ENCODE measurements at regions not wholly inside any gene's neighbourhood (a gene's known extent, or its start where the extent isn't known, plus 50 kb on each side); places are given as distances from the start of the nearest gene placed in this dataset.

GRCh38 chr6:14614631-14615030 lies 497.1 kb downstream of the CD83 start:
- Histone ChIP-seq H3K36me3 (no peaks in the 10 kb centered on the region), H3K9me3 (peaks cover 0 to 10% (median 7%) of the 10 kb centered on the region in 4 donors), H3K27ac (no peak overlapping the region), H3K4me3 (no peak overlapping the region), H3K27me3 (no peaks in the 10 kb centered on the region), H3K4me1 (no peaks in the 10 kb centered on the region)
- no peak for TF ChIP-seq POLR2AphosphoS5 (IDR thresholded peaks at IDR 0.05)
- TF ChIP-seq POLR2A (IDR thresholded peaks at IDR 0.05), result no peak
- TF ChIP-seq CTCF (IDR thresholded peaks at IDR 0.05), result no peak
- no peak for TF ChIP-seq EP300 (IDR thresholded peaks at IDR 0.05)
- intact Hi-C loops (cut with DNase I; ENCODE audit: low total_unique reads), result no loop called here
- 81 to 93% (median 89%) methylated on average over 2 of the region's 2 CpGs for WGBS, 5 donors
- DNase-seq, result no peak

- 80 to 88% (median 82%) methylated on average over 9 of the region's 9 CpGs for WGBS, 5 donors
- peaks cover 0 to 10% (median 7%) of the 10 kb centered on the region in 4 donors for H3K9me3 ChIP-seq
- peaks cover under 1 to 8% (median 7%) of the 10 kb centered on the region in 4 donors for H3K4me1 ChIP-seq
- no peaks in the 10 kb centered on the region for H3K27me3 ChIP-seq
- TF ChIP-seq POLR2A (IDR thresholded peaks at IDR 0.05) (no peak), EP300 (IDR thresholded peaks at IDR 0.05) (no peak), CTCF (IDR thresholded peaks at IDR 0.05) (no peak), POLR2AphosphoS5 (IDR thresholded peaks at IDR 0.05) (no peak)
- intact Hi-C loops (cut with DNase I; ENCODE audit: low total_unique reads), result no loop called here
- H3K4me3 ChIP-seq, result no peak overlapping the region
- no peaks in the 10 kb centered on the region for H3K36me3 ChIP-seq
- no peak overlapping the region for H3K27ac ChIP-seq
- no peak for DNase-seq
Measured at GRCh38 chr6:14616656-14617055, 499.1 kb downstream of the CD83 start.

- Histone ChIP-seq H3K4me1 (peaks cover 11 to 22% (median 18%) of the 10 kb centered on the region in 4 donors), H3K4me3 (no peak overlapping the region), H3K27ac (no peak overlapping the region), H3K36me3 (no peaks in the 10 kb centered on the region), H3K27me3 (no peaks in the 10 kb centered on the region), H3K9me3 (peaks cover 0 to 10% (median 7%) of the 10 kb centered on the region in 4 donors)
- 84 to 93% (median 85%) methylated on average over 10 of the region's 10 CpGs for WGBS, 5 donors
- TF ChIP-seq POLR2AphosphoS5 (IDR thresholded peaks at IDR 0.05) (no peak), EP300 (IDR thresholded peaks at IDR 0.05) (no peak), POLR2A (IDR thresholded peaks at IDR 0.05) (no peak), CTCF (IDR thresholded peaks at IDR 0.05) (no peak)
- intact Hi-C loops (cut with DNase I; ENCODE audit: low total_unique reads), result no loop called here
- no peak for DNase-seq
Measured at GRCh38 chr6:14618759-14619418, 501.3 kb downstream of the CD83 start.

- Histone ChIP-seq H3K27me3 (no peaks in the 10 kb centered on the region), H3K4me1 (peaks cover 11 to 22% (median 18%) of the 10 kb centered on the region in 4 donors), H3K36me3 (no peaks in the 10 kb centered on the region), H3K27ac (no peak overlapping the region), H3K4me3 (no peak overlapping the region), H3K9me3 (peaks cover 0 to 10% (median 7%) of the 10 kb centered on the region in 4 donors)
- TF ChIP-seq EP300 (IDR thresholded peaks at IDR 0.05), result no peak
- no peak for TF ChIP-seq CTCF (IDR thresholded peaks at IDR 0.05)
- TF ChIP-seq POLR2A (IDR thresholded peaks at IDR 0.05), result no peak
- TF ChIP-seq POLR2AphosphoS5 (IDR thresholded peaks at IDR 0.05), result no peak
- WGBS, 5 donors, result 47 to 59% (median 52%) methylated on average over 6 to 7 of the region's 7 CpGs
- intact Hi-C loops (cut with DNase I; ENCODE audit: low total_unique reads), result no loop called here
- DNase-seq, result peak; percentile 41 to 63
Measured at GRCh38 chr6:14619419-14619781, 501.8 kb downstream of the CD83 start.
